ENCODE measurements at regions not wholly inside any gene's neighbourhood (a gene's known extent, or its start where the extent isn't known, plus 50 kb on each side); places are given as distances from the start of the nearest gene placed in this dataset.
"Not testable (repeated sequence)": the region's sequence is repeated elsewhere in the genome, so short reads cannot be mapped to it uniquely, and the experiment has no call there.

GRCh38 chr1:120274438-120274837 lies 98.1 kb upstream of the SEC22B start:
- not testable (repeated sequence) for H3K27me3 ChIP-seq (ENCODE audit: insufficient read depth, low read depth, low read length); H3F3A ChIP-seq (ENCODE audit: insufficient read depth, low read length, poor library complexity, severe bottlenecking); H3K4me3 ChIP-seq (ENCODE audit: low read length)

GRCh38 chr1:120273363-120273762 lies 97.0 kb upstream of the SEC22B start:
- not testable (repeated sequence) for H3K27ac ChIP-seq (ENCODE audit: low read length); H3K36me3 ChIP-seq (ENCODE audit: insufficient read depth, low read length); H3K4me3 ChIP-seq (ENCODE audit: low read length); H3K9me2 ChIP-seq (ENCODE audit: insufficient read depth, low read length); H3K79me2 ChIP-seq (replicated peaks; ENCODE audit: insufficient read depth, low read length); H2AFZ ChIP-seq (ENCODE audit: low read depth, low read length); H3K4me2 ChIP-seq (ENCODE audit: low read length); H4K20me1 ChIP-seq (ENCODE audit: insufficient read depth); H3K27me3 ChIP-seq (ENCODE audit: insufficient read depth, low read depth, low read length); H3F3A ChIP-seq (ENCODE audit: insufficient read depth, low read length, poor library complexity, severe bottlenecking); H3K9me3 ChIP-seq (ENCODE audit: low read length); H3K9ac ChIP-seq (ENCODE audit: low read length)

More at GRCh38 chr1:120274438-120274837, 98.1 kb upstream of the SEC22B start:
- not testable (repeated sequence) for H3K9me3 ChIP-seq (ENCODE audit: low read length); H2AFZ ChIP-seq (ENCODE audit: low read depth, low read length); H3K4me2 ChIP-seq (ENCODE audit: low read length); H4K20me1 ChIP-seq (ENCODE audit: insufficient read depth); H3K9ac ChIP-seq (ENCODE audit: low read length); H3K36me3 ChIP-seq (ENCODE audit: insufficient read depth, low read length); H3K79me2 ChIP-seq (replicated peaks; ENCODE audit: insufficient read depth, low read length); H3K9me2 ChIP-seq (ENCODE audit: insufficient read depth, low read length); H3K27ac ChIP-seq (ENCODE audit: low read length)

GRCh38 chr1:120272242-120272641 lies 95.9 kb upstream of the SEC22B start:
- not testable (repeated sequence) for H3K9me3 ChIP-seq (ENCODE audit: low read length); H3K36me3 ChIP-seq (ENCODE audit: insufficient read depth, low read length); H3K4me3 ChIP-seq (ENCODE audit: low read length)

GRCh38 chr1:120271561-120272221 lies 95.4 kb upstream of the SEC22B start:
- not testable (repeated sequence) for H2AFZ ChIP-seq (ENCODE audit: low read depth, low read length)

More at GRCh38 chr1:120272242-120272641, 95.9 kb upstream of the SEC22B start:
- not testable (repeated sequence) for H3K27me3 ChIP-seq (ENCODE audit: insufficient read depth, low read depth, low read length); H3K27ac ChIP-seq (ENCODE audit: low read length); H3K79me2 ChIP-seq (replicated peaks; ENCODE audit: insufficient read depth, low read length); H3F3A ChIP-seq (ENCODE audit: insufficient read depth, low read length, poor library complexity, severe bottlenecking); H3K9ac ChIP-seq (ENCODE audit: low read length); H4K20me1 ChIP-seq (ENCODE audit: insufficient read depth); H3K4me2 ChIP-seq (ENCODE audit: low read length); H3K9me2 ChIP-seq (ENCODE audit: insufficient read depth, low read length); H2AFZ ChIP-seq (ENCODE audit: low read depth, low read length)

GRCh38 chr1:120267894-120268551 lies 91.7 kb upstream of the SEC22B start:
- H3K9ac ChIP-seq (ENCODE audit: low read length); H3K9me3 ChIP-seq (ENCODE audit: low read length); H3K4me3 ChIP-seq (ENCODE audit: low read length); H3K9me2 ChIP-seq (ENCODE audit: insufficient read depth, low read length); H3F3A ChIP-seq (ENCODE audit: insufficient read depth, low read length, poor library complexity, severe bottlenecking); H3K36me3 ChIP-seq (ENCODE audit: insufficient read depth, low read length); H4K20me1 ChIP-seq (ENCODE audit: insufficient read depth); H3K27ac ChIP-seq (ENCODE audit: low read length); H3K4me2 ChIP-seq (ENCODE audit: low read length); H2AFZ ChIP-seq (ENCODE audit: low read depth, low read length); H3K79me2 ChIP-seq (replicated peaks; ENCODE audit: insufficient read depth, low read length); H3K27me3 ChIP-seq (ENCODE audit: insufficient read depth, low read depth, low read length): not testable (repeated sequence)

More at GRCh38 chr1:120271561-120272221, 95.4 kb upstream of the SEC22B start:
- H3K4me3 ChIP-seq (ENCODE audit: low read length); H3K9ac ChIP-seq (ENCODE audit: low read length); H3F3A ChIP-seq (ENCODE audit: insufficient read depth, low read length, poor library complexity, severe bottlenecking); H3K79me2 ChIP-seq (replicated peaks; ENCODE audit: insufficient read depth, low read length); H3K9me2 ChIP-seq (ENCODE audit: insufficient read depth, low read length); H3K4me2 ChIP-seq (ENCODE audit: low read length); H3K9me3 ChIP-seq (ENCODE audit: low read length); H3K27me3 ChIP-seq (ENCODE audit: insufficient read depth, low read depth, low read length); H4K20me1 ChIP-seq (ENCODE audit: insufficient read depth); H3K27ac ChIP-seq (ENCODE audit: low read length); H3K36me3 ChIP-seq (ENCODE audit: insufficient read depth, low read length): not testable (repeated sequence)

- H3K79me2 ChIP-seq (replicated peaks; ENCODE audit: insufficient read depth, low read length); H4K20me1 ChIP-seq (ENCODE audit: insufficient read depth); H3K9ac ChIP-seq (ENCODE audit: low read length); H2AFZ ChIP-seq (ENCODE audit: low read depth, low read length); H3K4me2 ChIP-seq (ENCODE audit: low read length); H3K4me3 ChIP-seq (ENCODE audit: low read length); H3K27ac ChIP-seq (ENCODE audit: low read length); H3K36me3 ChIP-seq (ENCODE audit: insufficient read depth, low read length); H3K9me2 ChIP-seq (ENCODE audit: insufficient read depth, low read length); H3F3A ChIP-seq (ENCODE audit: insufficient read depth, low read length, poor library complexity, severe bottlenecking); H3K9me3 ChIP-seq (ENCODE audit: low read length); H3K27me3 ChIP-seq (ENCODE audit: insufficient read depth, low read depth, low read length): not testable (repeated sequence)
Observed at GRCh38 chr1:120264564-120264963, 88.2 kb upstream of the SEC22B start.

GRCh38 chr1:120262791-120263751 lies 86.8 kb upstream of the SEC22B start:
- not testable (repeated sequence) for H3K9me2 ChIP-seq (ENCODE audit: insufficient read depth, low read length); H3K9ac ChIP-seq (ENCODE audit: low read length); H3K27me3 ChIP-seq (ENCODE audit: insufficient read depth, low read depth, low read length); H4K20me1 ChIP-seq (ENCODE audit: insufficient read depth); H3K4me2 ChIP-seq (ENCODE audit: low read length); H3K27ac ChIP-seq (ENCODE audit: low read length); H3K4me3 ChIP-seq (ENCODE audit: low read length); H3K9me3 ChIP-seq (ENCODE audit: low read length); H2AFZ ChIP-seq (ENCODE audit: low read depth, low read length); H3K79me2 ChIP-seq (replicated peaks; ENCODE audit: insufficient read depth, low read length); H3K36me3 ChIP-seq (ENCODE audit: insufficient read depth, low read length); H3F3A ChIP-seq (ENCODE audit: insufficient read depth, low read length, poor library complexity, severe bottlenecking)
